ENCODE measurements at regions not wholly inside any gene's neighbourhood (a gene's known extent, or its start where the extent isn't known, plus 50 kb on each side); places are given as distances from the start of the nearest gene placed in this dataset.

DNA sequence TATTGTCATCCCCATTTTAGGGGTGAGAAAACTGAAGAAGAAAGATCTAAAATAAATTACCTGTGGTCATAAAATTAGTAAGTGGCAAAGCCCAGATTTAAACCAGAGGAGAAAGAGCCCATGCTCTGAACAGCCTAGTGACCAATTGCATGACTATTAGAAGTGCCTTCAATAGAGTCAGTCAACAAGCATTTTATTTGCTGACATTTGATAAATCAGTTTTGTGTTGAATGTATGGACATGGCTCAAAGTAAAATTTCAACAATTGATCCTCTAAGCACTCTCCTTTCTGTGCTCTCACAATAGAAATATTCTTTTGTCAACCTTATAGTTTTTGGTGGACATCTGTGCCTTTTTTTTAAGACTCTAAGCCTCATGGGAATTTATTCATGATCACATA is 572.9 kb upstream of the SOX9 start:
- DNase-seq (ENCODE audit: low spot score), result no peak
- no peak overlapping the region for H3K4me3 Mint-ChIP-seq
- H3K9me2 ChIP-seq (ENCODE audit: insufficient read depth), result peaks cover 14% of the 10 kb centered on the region; the same call in 1 of the 2 replicates
- no peaks in the 10 kb centered on the region for H3K9me3 Mint-ChIP-seq
- no peaks in the 10 kb centered on the region for H3K36me3 Mint-ChIP-seq (ENCODE audit: low read depth)
- H3K27me3 Mint-ChIP-seq (ENCODE audit: insufficient read depth, low read depth, poor library complexity), result peaks cover 1% of the 10 kb centered on the region
- no peaks in the 10 kb centered on the region for H3K36me3 ChIP-seq (ENCODE audit: insufficient read depth)
- H3F3A ChIP-seq (replicated peaks; ENCODE audit: low read depth), result no peaks in the 10 kb centered on the region
- TF ChIP-seq CREB1 (CRISPR knock-in tag; IDR thresholded peaks at IDR 0.05; ENCODE audit: low read depth), result no peak
- no peak for TF ChIP-seq NANOG (IDR thresholded peaks at IDR 0.05; ENCODE audit: borderline replicate concordance)
- no peak for TF ChIP-seq JUNB (IDR thresholded peaks at IDR 0.05; ENCODE audit: unreplicated experiment)
- TF ChIP-seq EZH2phosphoT487 (IDR thresholded peaks at IDR 0.05; ENCODE audit: unreplicated experiment), result no peak
- no peak for TF ChIP-seq ZNF114 (CRISPR knock-in tag; IDR thresholded peaks at IDR 0.05)
- TF ChIP-seq, protein P1, sequence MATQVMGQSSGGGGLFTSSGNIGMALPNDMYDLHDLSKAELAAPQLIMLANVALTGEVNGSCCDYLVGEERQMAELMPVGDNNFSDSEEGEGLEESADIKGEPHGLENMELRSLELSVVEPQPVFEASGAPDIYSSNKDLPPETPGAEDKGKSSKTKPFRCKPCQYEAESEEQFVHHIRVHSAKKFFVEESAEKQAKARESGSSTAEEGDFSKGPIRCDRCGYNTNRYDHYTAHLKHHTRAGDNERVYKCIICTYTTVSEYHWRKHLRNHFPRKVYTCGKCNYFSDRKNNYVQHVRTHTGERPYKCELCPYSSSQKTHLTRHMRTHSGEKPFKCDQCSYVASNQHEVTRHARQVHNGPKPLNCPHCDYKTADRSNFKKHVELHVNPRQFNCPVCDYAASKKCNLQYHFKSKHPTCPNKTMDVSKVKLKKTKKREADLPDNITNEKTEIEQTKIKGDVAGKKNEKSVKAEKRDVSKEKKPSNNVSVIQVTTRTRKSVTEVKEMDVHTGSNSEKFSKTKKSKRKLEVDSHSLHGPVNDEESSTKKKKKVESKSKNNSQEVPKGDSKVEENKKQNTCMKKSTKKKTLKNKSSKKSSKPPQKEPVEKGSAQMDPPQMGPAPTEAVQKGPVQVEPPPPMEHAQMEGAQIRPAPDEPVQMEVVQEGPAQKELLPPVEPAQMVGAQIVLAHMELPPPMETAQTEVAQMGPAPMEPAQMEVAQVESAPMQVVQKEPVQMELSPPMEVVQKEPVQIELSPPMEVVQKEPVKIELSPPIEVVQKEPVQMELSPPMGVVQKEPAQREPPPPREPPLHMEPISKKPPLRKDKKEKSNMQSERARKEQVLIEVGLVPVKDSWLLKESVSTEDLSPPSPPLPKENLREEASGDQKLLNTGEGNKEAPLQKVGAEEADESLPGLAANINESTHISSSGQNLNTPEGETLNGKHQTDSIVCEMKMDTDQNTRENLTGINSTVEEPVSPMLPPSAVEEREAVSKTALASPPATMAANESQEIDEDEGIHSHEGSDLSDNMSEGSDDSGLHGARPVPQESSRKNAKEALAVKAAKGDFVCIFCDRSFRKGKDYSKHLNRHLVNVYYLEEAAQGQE (IDR thresholded peaks at IDR 0.05; ENCODE audit: unreplicated experiment), result no peak
- no peak for TF ChIP-seq STAT1 (IDR thresholded peaks at IDR 0.05; ENCODE audit: unreplicated experiment)
- no peak for TF ChIP-seq POLR2AphosphoS5 (IDR thresholded peaks at IDR 0.05; ENCODE audit: low read depth)
- TF ChIP-seq EZH2 (IDR thresholded peaks at IDR 0.05; ENCODE audit: low read depth, unreplicated experiment), result no peak
- no peak for TF ChIP-seq ZNF331 (CRISPR knock-in tag; IDR thresholded peaks at IDR 0.05; ENCODE audit: low read depth)
- TF ChIP-seq, protein P2, sequence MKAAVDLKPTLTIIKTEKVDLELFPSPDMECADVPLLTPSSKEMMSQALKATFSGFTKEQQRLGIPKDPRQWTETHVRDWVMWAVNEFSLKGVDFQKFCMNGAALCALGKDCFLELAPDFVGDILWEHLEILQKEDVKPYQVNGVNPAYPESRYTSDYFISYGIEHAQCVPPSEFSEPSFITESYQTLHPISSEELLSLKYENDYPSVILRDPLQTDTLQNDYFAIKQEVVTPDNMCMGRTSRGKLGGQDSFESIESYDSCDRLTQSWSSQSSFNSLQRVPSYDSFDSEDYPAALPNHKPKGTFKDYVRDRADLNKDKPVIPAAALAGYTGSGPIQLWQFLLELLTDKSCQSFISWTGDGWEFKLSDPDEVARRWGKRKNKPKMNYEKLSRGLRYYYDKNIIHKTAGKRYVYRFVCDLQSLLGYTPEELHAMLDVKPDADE (IDR thresholded peaks at IDR 0.05), result no peak
- no peak overlapping the region for H3K4me3 ChIP-seq
- ATAC-seq, result no peak
- no peaks in the 10 kb centered on the region for H3K4me1 ChIP-seq (ENCODE audit: insufficient read depth)
- H2AFZ ChIP-seq, result no peak overlapping the region
- H4K20me1 ChIP-seq (replicated peaks; ENCODE audit: insufficient read depth), result no peaks in the 10 kb centered on the region
- H3K27me3 ChIP-seq (ENCODE audit: insufficient read depth), result no peaks in the 10 kb centered on the region
- H3K4me2 ChIP-seq, result no peak overlapping the region
- H3K4me1 Mint-ChIP-seq, result peaks cover under 1% of the 10 kb centered on the region; the same call in 2 of the 3 replicates
- H3K27ac Mint-ChIP-seq, result no peak overlapping the region
- no peaks in the 10 kb centered on the region for H3K79me2 ChIP-seq (replicated peaks; ENCODE audit: insufficient read depth)
- H3K27ac ChIP-seq (ENCODE audit: low read depth), result no peak overlapping the region

DNA sequence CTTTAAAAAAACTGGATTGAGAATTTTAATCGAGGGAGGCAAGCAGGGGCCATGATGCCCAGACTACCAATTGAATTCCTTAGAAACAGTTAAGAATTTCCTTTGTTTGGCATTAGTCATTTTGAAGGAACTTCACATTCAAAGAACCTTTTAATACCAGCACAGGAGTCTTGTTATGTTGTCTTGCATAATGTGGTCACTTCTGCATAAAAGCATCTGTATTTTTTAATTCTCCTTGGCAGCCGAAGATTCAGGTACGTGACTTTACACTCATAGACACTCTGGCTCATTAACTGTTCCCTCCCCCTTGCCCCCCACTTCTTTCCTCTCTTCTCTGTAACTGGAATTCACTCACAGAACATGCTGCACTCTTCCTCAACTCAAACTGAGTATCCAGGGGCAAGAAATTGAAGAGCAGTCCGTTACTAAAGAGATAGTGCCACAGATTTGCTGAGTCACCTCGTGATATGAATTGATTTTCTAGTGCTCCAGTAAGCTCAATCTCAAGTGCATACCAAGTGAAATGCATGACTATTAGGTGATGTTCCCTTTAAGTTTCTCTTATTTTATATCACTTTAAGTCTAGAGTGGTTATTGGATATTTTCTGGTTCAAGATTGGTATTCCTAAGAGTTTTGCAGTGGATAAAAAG is 572.2 kb upstream of the SOX9 start:
- H3K27ac Mint-ChIP-seq, result peak overlapping the region; percentile 47
- Histone ChIP-seq H4K20me1 (replicated peaks; ENCODE audit: insufficient read depth) (no peaks in the 10 kb centered on the region), H3K4me3 (no peak overlapping the region), H3K36me3 (ENCODE audit: insufficient read depth) (no peaks in the 10 kb centered on the region), H3K9me2 (ENCODE audit: insufficient read depth) (peaks cover 14% of the 10 kb centered on the region; the same call in 1 of the 2 replicates), H2AFZ (no peak overlapping the region), H3K27ac (ENCODE audit: low read depth) (no peak overlapping the region), H3F3A (replicated peaks; ENCODE audit: low read depth) (no peaks in the 10 kb centered on the region), H3K79me2 (replicated peaks; ENCODE audit: insufficient read depth) (no peaks in the 10 kb centered on the region), H3K27me3 (ENCODE audit: insufficient read depth) (no peaks in the 10 kb centered on the region), H3K4me2 (no peak overlapping the region), H3K4me1 (ENCODE audit: insufficient read depth) (no peaks in the 10 kb centered on the region)
- ATAC-seq (no peak), DNase-seq (ENCODE audit: low spot score) (no peak)
- no peaks in the 10 kb centered on the region for H3K4me1 Mint-ChIP-seq
- no peak overlapping the region for H3K4me3 Mint-ChIP-seq
- no peaks in the 10 kb centered on the region for H3K36me3 Mint-ChIP-seq (ENCODE audit: low read depth)
- no peaks in the 10 kb centered on the region for H3K9me3 Mint-ChIP-seq
- H3K27me3 Mint-ChIP-seq (ENCODE audit: insufficient read depth, low read depth, poor library complexity), result peaks cover 1% of the 10 kb centered on the region
- TF ChIP-seq JUNB (IDR thresholded peaks at IDR 0.05; ENCODE audit: unreplicated experiment), result no peak
- TF ChIP-seq, protein P1 (IDR thresholded peaks at IDR 0.05; ENCODE audit: unreplicated experiment), result no peak
- no peak for TF ChIP-seq EZH2phosphoT487 (IDR thresholded peaks at IDR 0.05; ENCODE audit: unreplicated experiment)
- no peak for TF ChIP-seq NANOG (IDR thresholded peaks at IDR 0.05; ENCODE audit: borderline replicate concordance)
- no peak for TF ChIP-seq CREB1 (CRISPR knock-in tag; IDR thresholded peaks at IDR 0.05; ENCODE audit: low read depth)
- no peak for TF ChIP-seq POLR2AphosphoS5 (IDR thresholded peaks at IDR 0.05; ENCODE audit: low read depth)
- TF ChIP-seq, protein P3, sequence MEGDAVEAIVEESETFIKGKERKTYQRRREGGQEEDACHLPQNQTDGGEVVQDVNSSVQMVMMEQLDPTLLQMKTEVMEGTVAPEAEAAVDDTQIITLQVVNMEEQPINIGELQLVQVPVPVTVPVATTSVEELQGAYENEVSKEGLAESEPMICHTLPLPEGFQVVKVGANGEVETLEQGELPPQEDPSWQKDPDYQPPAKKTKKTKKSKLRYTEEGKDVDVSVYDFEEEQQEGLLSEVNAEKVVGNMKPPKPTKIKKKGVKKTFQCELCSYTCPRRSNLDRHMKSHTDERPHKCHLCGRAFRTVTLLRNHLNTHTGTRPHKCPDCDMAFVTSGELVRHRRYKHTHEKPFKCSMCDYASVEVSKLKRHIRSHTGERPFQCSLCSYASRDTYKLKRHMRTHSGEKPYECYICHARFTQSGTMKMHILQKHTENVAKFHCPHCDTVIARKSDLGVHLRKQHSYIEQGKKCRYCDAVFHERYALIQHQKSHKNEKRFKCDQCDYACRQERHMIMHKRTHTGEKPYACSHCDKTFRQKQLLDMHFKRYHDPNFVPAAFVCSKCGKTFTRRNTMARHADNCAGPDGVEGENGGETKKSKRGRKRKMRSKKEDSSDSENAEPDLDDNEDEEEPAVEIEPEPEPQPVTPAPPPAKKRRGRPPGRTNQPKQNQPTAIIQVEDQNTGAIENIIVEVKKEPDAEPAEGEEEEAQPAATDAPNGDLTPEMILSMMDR (conservative IDR thresholded peaks at IDR 0.05; ENCODE audit: low read depth in 2 of 2), result no peak
- no peak for TF ChIP-seq ZNF114 (CRISPR knock-in tag; IDR thresholded peaks at IDR 0.05)

Measured in GM23338 (cell line).